ENCODE measurements at regions not wholly inside any gene's neighbourhood (a gene's known extent, or its start where the extent isn't known, plus 50 kb on each side); places are given as distances from the start of the nearest gene placed in this dataset.

DNA sequence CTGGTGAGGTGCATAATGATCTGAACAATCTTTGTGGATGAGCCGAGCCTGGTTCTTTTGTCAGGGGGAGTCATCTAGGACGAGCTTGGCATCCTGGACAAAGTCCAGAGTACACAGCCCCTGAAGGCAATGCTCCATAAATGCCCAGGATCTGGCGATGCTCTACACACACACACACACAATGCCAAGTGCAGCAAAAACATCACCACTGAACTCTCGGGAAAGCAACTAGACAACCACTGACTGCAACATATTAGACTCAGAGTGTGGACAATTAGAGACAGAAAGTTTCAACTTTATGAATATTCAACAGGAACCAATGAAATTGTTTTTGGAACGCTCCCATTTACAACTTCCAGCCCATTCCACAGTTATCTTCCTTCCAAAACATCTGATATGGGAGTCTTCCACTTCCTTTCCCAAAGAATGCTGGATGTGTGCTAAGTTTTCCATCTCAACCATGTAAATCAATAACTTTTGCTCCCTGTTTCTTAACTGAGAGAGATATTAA is 227.6 kb upstream of the ANKRD55 start:
- Histone ChIP-seq H3K4me2 (ENCODE audit: low read depth, low read length, poor library complexity, severe bottlenecking) (no peak overlapping the region), H3K9ac (ENCODE audit: low read depth, low read length, poor library complexity, severe bottlenecking) (no peak overlapping the region), H3K27me3 (ENCODE audit: insufficient read depth, low read length, poor library complexity, severe bottlenecking) (no peaks in the 10 kb centered on the region), H2AFZ (ENCODE audit: low read length) (no peak overlapping the region), H3K4me3 (ENCODE audit: low read length, poor library complexity, severe bottlenecking) (no peak overlapping the region), H3K4me1 (ENCODE audit: insufficient read depth, low read length, poor library complexity, severe bottlenecking) (no peaks in the 10 kb centered on the region), H4K20me1 (ENCODE audit: insufficient read depth, low read length, poor library complexity, severe bottlenecking) (no peaks in the 10 kb centered on the region), H3K9me2 (replicated peaks; ENCODE audit: low read depth, low read length) (no peaks in the 10 kb centered on the region), H3K9me3 (ENCODE audit: insufficient read depth, low read depth, low read length) (no peaks in the 10 kb centered on the region), H3K79me2 (ENCODE audit: insufficient read depth, low read length) (no peaks in the 10 kb centered on the region), H3F3A (ENCODE audit: low read depth) (no peaks in the 10 kb centered on the region), H3K36me3 (ENCODE audit: insufficient read depth, low read length) (no peaks in the 10 kb centered on the region)
- TF ChIP-seq EZH2phosphoT487 (IDR thresholded peaks at IDR 0.05; ENCODE audit: borderline replicate concordance), result no peak
- TF ChIP-seq, protein P1, sequence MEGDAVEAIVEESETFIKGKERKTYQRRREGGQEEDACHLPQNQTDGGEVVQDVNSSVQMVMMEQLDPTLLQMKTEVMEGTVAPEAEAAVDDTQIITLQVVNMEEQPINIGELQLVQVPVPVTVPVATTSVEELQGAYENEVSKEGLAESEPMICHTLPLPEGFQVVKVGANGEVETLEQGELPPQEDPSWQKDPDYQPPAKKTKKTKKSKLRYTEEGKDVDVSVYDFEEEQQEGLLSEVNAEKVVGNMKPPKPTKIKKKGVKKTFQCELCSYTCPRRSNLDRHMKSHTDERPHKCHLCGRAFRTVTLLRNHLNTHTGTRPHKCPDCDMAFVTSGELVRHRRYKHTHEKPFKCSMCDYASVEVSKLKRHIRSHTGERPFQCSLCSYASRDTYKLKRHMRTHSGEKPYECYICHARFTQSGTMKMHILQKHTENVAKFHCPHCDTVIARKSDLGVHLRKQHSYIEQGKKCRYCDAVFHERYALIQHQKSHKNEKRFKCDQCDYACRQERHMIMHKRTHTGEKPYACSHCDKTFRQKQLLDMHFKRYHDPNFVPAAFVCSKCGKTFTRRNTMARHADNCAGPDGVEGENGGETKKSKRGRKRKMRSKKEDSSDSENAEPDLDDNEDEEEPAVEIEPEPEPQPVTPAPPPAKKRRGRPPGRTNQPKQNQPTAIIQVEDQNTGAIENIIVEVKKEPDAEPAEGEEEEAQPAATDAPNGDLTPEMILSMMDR (conservative IDR thresholded peaks at IDR 0.05; ENCODE audit: low read length), result no peak

DNA sequence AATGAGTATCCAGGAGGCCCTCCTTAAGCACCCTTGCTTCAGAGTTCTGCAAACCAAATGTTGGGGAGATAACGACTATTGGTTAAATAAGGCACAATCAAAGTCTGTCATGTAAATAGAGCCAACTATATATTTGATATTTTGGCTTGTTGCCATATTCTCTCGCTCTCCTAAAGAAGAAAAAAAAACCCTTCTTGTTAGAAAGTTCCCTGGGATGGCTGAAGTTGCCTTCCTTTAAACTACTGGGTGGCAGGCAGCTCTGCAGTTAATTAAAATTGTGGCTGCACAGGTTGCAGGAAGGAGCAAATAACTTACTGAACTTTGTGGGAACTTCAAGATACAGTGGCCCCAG is 227.0 kb upstream of the ANKRD55 start:
- H3K9me2 ChIP-seq (replicated peaks; ENCODE audit: low read depth, low read length), result no peaks in the 10 kb centered on the region
- no peak overlapping the region for H3K4me3 ChIP-seq (ENCODE audit: low read length, poor library complexity, severe bottlenecking)
- TF ChIP-seq, protein P1 (conservative IDR thresholded peaks at IDR 0.05; ENCODE audit: low read length), result no peak
- TF ChIP-seq EZH2phosphoT487 (IDR thresholded peaks at IDR 0.05; ENCODE audit: borderline replicate concordance), result no peak
- H3K79me2 ChIP-seq (ENCODE audit: insufficient read depth, low read length), result no peaks in the 10 kb centered on the region
- no peak overlapping the region for H2AFZ ChIP-seq (ENCODE audit: low read length)
- H3F3A ChIP-seq (ENCODE audit: low read depth), result no peaks in the 10 kb centered on the region
- H3K36me3 ChIP-seq (ENCODE audit: insufficient read depth, low read length), result no peaks in the 10 kb centered on the region
- no peak overlapping the region for H3K4me2 ChIP-seq (ENCODE audit: low read depth, low read length, poor library complexity, severe bottlenecking)
- H3K9ac ChIP-seq (ENCODE audit: low read depth, low read length, poor library complexity, severe bottlenecking), result no peak overlapping the region
- H3K27me3 ChIP-seq (ENCODE audit: insufficient read depth, low read length, poor library complexity, severe bottlenecking), result no peaks in the 10 kb centered on the region
- no peaks in the 10 kb centered on the region for H4K20me1 ChIP-seq (ENCODE audit: insufficient read depth, low read length, poor library complexity, severe bottlenecking)
- no peaks in the 10 kb centered on the region for H3K4me1 ChIP-seq (ENCODE audit: insufficient read depth, low read length, poor library complexity, severe bottlenecking)
- no peaks in the 10 kb centered on the region for H3K9me3 ChIP-seq (ENCODE audit: insufficient read depth, low read depth, low read length)

DNA sequence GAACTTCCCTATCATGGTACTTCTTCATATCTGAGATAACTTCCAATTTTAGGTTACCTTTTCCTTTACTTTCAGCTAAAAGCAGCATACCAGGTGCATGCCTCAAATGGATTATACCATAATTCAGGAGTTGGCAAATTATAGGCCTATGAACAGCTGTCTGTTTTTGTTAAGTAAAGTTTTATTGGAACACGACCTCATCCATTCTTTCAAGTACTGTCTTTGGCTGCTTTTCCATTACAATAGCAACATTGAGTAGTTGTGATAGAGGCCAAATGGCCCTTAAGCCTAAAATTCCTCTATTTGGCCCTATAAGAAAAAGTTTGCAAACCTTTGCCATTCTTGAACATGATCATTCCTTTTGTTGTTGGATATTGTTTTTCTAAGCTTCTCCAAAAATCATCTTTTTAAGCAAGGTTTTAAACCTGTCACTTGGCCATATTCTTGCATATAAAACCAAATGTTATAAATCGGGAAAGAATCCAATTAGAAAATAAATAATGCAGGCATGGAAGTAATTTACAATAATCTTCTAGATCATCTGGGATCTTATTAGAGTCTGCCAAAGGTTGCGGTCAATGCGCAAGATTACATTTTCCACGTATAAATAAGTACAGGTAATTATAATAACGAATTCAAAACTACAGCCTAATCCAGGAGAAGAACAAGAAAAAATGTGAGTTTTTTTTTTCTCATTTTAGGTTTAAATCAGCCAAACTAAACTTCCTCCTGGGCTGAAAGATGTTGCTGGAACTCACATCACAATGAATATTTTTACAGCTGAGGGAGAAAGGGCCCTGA is 226.5 kb upstream of the ANKRD55 start:
- Histone ChIP-seq H3K9me2 (replicated peaks; ENCODE audit: low read depth, low read length) (no peaks in the 10 kb centered on the region), H3K36me3 (ENCODE audit: insufficient read depth, low read length) (no peaks in the 10 kb centered on the region), H3K27me3 (ENCODE audit: insufficient read depth, low read length, poor library complexity, severe bottlenecking) (no peaks in the 10 kb centered on the region), H2AFZ (ENCODE audit: low read length) (no peak overlapping the region), H4K20me1 (ENCODE audit: insufficient read depth, low read length, poor library complexity, severe bottlenecking) (no peaks in the 10 kb centered on the region), H3K9ac (ENCODE audit: low read depth, low read length, poor library complexity, severe bottlenecking) (no peak overlapping the region), H3K79me2 (ENCODE audit: insufficient read depth, low read length) (no peaks in the 10 kb centered on the region), H3F3A (ENCODE audit: low read depth) (no peaks in the 10 kb centered on the region), H3K4me1 (ENCODE audit: insufficient read depth, low read length, poor library complexity, severe bottlenecking) (no peaks in the 10 kb centered on the region), H3K4me2 (ENCODE audit: low read depth, low read length, poor library complexity, severe bottlenecking) (no peak overlapping the region), H3K4me3 (ENCODE audit: low read length, poor library complexity, severe bottlenecking) (no peak overlapping the region), H3K9me3 (ENCODE audit: insufficient read depth, low read depth, low read length) (no peaks in the 10 kb centered on the region)
- TF ChIP-seq EZH2phosphoT487 (IDR thresholded peaks at IDR 0.05; ENCODE audit: borderline replicate concordance), result no peak
- TF ChIP-seq, protein P1 (conservative IDR thresholded peaks at IDR 0.05; ENCODE audit: low read length), result no peak

All from Loucy (cell line).